Loucy (cell line): ENCODE measurements at regions not wholly inside any gene's neighbourhood (a gene's known extent, or its start where the extent isn't known, plus 50 kb on each side); places are given as distances from the start of the nearest gene placed in this dataset.

Experiments
- H2AFZ ChIP-seq: fragments of 200-600 bp; sonication (generic); 2 replicates; pipeline ENCODE4 v1.6.0; 2016; ENCODE audit warnings: antibody characterized with exemption, mild to moderate bottlenecking, low read length, moderate library complexity
- H3F3A ChIP-seq: fragments of 200-600 bp; 2 replicates; pipeline ENCODE4 v1.6.0; 2016; ENCODE audit warnings: antibody characterized with exemption, low read depth, mild to moderate bottlenecking
- H3K27me3 ChIP-seq: fragments of 200-600 bp; sonication (generic); 2 replicates; pipeline ENCODE4 v1.6.1; 2014; ENCODE audit warnings: low read length, mild to moderate bottlenecking; ENCODE audit not compliant: insufficient read depth, poor library complexity, severe bottlenecking
- H3K36me3 ChIP-seq: fragments of 200-600 bp; sonication (generic); 2 replicates; pipeline ENCODE4 v1.6.1; 2016; ENCODE audit warnings: low read length; ENCODE audit not compliant: insufficient read depth
- H3K4me1 ChIP-seq: fragments of 200-600 bp; sonication (generic); 2 replicates; pipeline ENCODE4 v1.5.1; 2014; ENCODE audit warnings: low read length, mild to moderate bottlenecking; ENCODE audit not compliant: insufficient read depth, poor library complexity, severe bottlenecking
- H3K4me2 ChIP-seq: fragments of 200-600 bp; sonication (generic); 2 replicates; pipeline ENCODE4 v1.6.0; 2014; ENCODE audit warnings: antibody characterized with exemption, low read length, low read depth, mild to moderate bottlenecking; ENCODE audit not compliant: poor library complexity, severe bottlenecking
- H3K4me3 ChIP-seq: fragments of 200-600 bp; sonication (generic); 2 replicates; pipeline ENCODE4 v1.5.1; 2014; ENCODE audit warnings: low read length, mild to moderate bottlenecking, mixed read lengths; ENCODE audit not compliant: poor library complexity, severe bottlenecking
- H3K79me2 ChIP-seq: fragments of 200-600 bp; sonication (generic); 2 replicates; pipeline ENCODE4 v1.6.1; 2014; ENCODE audit warnings: low read length; ENCODE audit not compliant: insufficient read depth
- H3K9ac ChIP-seq: fragments of 200-600 bp; sonication (generic); 2 replicates; pipeline ENCODE4 v1.6.0; 2014; ENCODE audit warnings: mild to moderate bottlenecking, low read depth, low read length, moderate library complexity; ENCODE audit not compliant: poor library complexity, severe bottlenecking
- H3K9me2 ChIP-seq: fragments of 200-600 bp; sonication (generic); replicated peaks from 2 replicates; pipeline ENCODE4 v1.6.1; 2016; ENCODE audit warnings: low read depth, low read length, mixed read lengths
- H3K9me3 ChIP-seq: fragments of 200-600 bp; sonication (generic); 2 replicates; pipeline ENCODE4 v1.6.1; 2014; ENCODE audit warnings: mild to moderate bottlenecking, antibody characterized with exemption, low read length, low read depth; ENCODE audit not compliant: insufficient read depth
- H4K20me1 ChIP-seq: fragments of 200-600 bp; sonication (generic); 2 replicates; pipeline ENCODE4 v1.6.0; 2014; ENCODE audit warnings: antibody characterized with exemption, low read length, mild to moderate bottlenecking; ENCODE audit not compliant: insufficient read depth, poor library complexity, severe bottlenecking
- CTCF ChIP-seq: fragments of 200-600 bp; sonication (generic); conservative IDR thresholded peaks from 2 replicates; pipeline ENCODE4 v1.5.1; 2014; ENCODE audit warnings: mild to moderate bottlenecking, antibody characterized with exemption, low read length
- EZH2phosphoT487 ChIP-seq: fragments of 200-600 bp; IDR thresholded peaks from 2 replicates; pipeline ENCODE4 v1.6.1; 2018; ENCODE audit warnings: antibody characterized with exemption, mild to moderate bottlenecking, moderate library complexity, borderline replicate concordance

- no peak overlapping the region for H2AFZ ChIP-seq
- no peak overlapping the region for H3K9ac ChIP-seq
- H3K27me3 ChIP-seq: no peaks in the 10 kb centered on the region
- H3K4me2 ChIP-seq: no peak overlapping the region
- no peaks in the 10 kb centered on the region for H4K20me1 ChIP-seq
- TF ChIP-seq EZH2phosphoT487 (no peak), CTCF (no peak)
- H3K36me3 ChIP-seq: no peaks in the 10 kb centered on the region
- no peaks in the 10 kb centered on the region for H3K9me2 ChIP-seq
- H3K4me3 ChIP-seq: no peak overlapping the region
- H3K79me2 ChIP-seq: no peaks in the 10 kb centered on the region
- H3K4me1 ChIP-seq: peaks cover 6% of the 10 kb centered on the region
- no peaks in the 10 kb centered on the region for H3K9me3 ChIP-seq
- no peaks in the 10 kb centered on the region for H3F3A ChIP-seq
These were observed 161.8 kb upstream of the GGTLC1 start for GRCh38 chr20:24150406-24150805.

- Histone ChIP-seq H3F3A (no peaks in the 10 kb centered on the region), H3K4me3 (no peak overlapping the region), H2AFZ (no peak overlapping the region), H3K27me3 (no peaks in the 10 kb centered on the region), H3K9ac (no peak overlapping the region), H3K4me1 (peaks cover 6% of the 10 kb centered on the region), H3K9me2 (no peaks in the 10 kb centered on the region), H3K9me3 (no peaks in the 10 kb centered on the region), H3K79me2 (no peaks in the 10 kb centered on the region), H4K20me1 (no peaks in the 10 kb centered on the region), H3K4me2 (no peak overlapping the region), H3K36me3 (no peaks in the 10 kb centered on the region)
- TF ChIP-seq EZH2phosphoT487 (no peak), CTCF (0 out of 2 replicates have a peak, but pooled peaks have one; percentile 13)
These were observed 161.3 kb upstream of the GGTLC1 start for GRCh38 chr20:24149881-24150307.

GRCh38 chr20:24149175-24149574, 160.6 kb upstream of the GGTLC1 start:
- H3K4me1 ChIP-seq: peaks cover 6% of the 10 kb centered on the region
- no peaks in the 10 kb centered on the region for H4K20me1 ChIP-seq
- H3F3A ChIP-seq: no peaks in the 10 kb centered on the region
- no peaks in the 10 kb centered on the region for H3K9me3 ChIP-seq
- H3K4me3 ChIP-seq: no peak overlapping the region
- TF ChIP-seq EZH2phosphoT487 (no peak), CTCF (no peak)
- H3K27me3 ChIP-seq: no peaks in the 10 kb centered on the region
- no peaks in the 10 kb centered on the region for H3K36me3 ChIP-seq
- H3K9ac ChIP-seq: no peak overlapping the region
- no peaks in the 10 kb centered on the region for H3K79me2 ChIP-seq
- no peak overlapping the region for H3K4me2 ChIP-seq
- H3K9me2 ChIP-seq: no peaks in the 10 kb centered on the region
- no peak overlapping the region for H2AFZ ChIP-seq
